Astrocyte of the spinal cord (primary cell): ENCODE measurements at regions not wholly inside any gene's neighbourhood (a gene's known extent, or its start where the extent isn't known, plus 50 kb on each side); places are given as distances from the start of the nearest gene placed in this dataset.
A peak's percentile ranks its signal among the peaks of the same experiment; 100 is the strongest.

ENCODE experiments used
- DNase-seq: peaks from one replicate; pipeline ENCODE4 v3.0.0; 2011; ENCODE audit warnings: low read depth, low spot score
- H3K4me3 ChIP-seq: 2 replicates; pipeline ENCODE4 v1.5.1; 2011; ENCODE audit warnings: low read depth, mild to moderate bottlenecking, low read length, moderate library complexity
- in situ Hi-C: cut with HindIII; loops from 2 replicates; pipeline ENCODE4 v1.10.0; 2017; ENCODE audit warnings: low sequenced_read_pairs
- TF ChIP-seq, protein P1 (sequence below): IDR thresholded peaks from 2 replicates; pipeline ENCODE4 v1.5.1; 2012; ENCODE audit warnings: low read depth, mild to moderate bottlenecking, low read length, inconsistent platforms

DNA sequence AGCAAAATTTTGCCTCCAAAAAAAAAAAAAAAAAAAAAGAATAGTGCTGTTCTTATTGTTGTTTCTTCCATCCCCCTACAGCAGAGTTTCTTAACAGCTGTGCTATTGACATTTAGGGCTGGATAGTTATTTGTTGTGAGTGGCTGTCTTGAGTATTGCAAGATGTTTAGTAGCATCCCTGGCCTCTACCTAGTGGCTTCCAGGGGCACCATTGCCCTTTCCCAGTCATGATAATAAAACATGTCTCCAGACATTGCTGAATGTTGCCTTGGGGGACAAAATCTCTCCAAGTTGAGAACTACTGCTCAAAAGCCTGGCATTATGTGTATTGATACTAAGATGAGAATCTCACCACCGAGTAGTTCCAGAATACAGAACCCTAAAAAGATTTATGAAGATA is 108.7 kb downstream of the PALM2AKAP2 start:
- no peak for DNase-seq
- in situ Hi-C loops, result no loop called here
- H3K4me3 ChIP-seq, result no peak overlapping the region
- TF ChIP-seq, protein P1, sequence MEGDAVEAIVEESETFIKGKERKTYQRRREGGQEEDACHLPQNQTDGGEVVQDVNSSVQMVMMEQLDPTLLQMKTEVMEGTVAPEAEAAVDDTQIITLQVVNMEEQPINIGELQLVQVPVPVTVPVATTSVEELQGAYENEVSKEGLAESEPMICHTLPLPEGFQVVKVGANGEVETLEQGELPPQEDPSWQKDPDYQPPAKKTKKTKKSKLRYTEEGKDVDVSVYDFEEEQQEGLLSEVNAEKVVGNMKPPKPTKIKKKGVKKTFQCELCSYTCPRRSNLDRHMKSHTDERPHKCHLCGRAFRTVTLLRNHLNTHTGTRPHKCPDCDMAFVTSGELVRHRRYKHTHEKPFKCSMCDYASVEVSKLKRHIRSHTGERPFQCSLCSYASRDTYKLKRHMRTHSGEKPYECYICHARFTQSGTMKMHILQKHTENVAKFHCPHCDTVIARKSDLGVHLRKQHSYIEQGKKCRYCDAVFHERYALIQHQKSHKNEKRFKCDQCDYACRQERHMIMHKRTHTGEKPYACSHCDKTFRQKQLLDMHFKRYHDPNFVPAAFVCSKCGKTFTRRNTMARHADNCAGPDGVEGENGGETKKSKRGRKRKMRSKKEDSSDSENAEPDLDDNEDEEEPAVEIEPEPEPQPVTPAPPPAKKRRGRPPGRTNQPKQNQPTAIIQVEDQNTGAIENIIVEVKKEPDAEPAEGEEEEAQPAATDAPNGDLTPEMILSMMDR, result no peak

DNA sequence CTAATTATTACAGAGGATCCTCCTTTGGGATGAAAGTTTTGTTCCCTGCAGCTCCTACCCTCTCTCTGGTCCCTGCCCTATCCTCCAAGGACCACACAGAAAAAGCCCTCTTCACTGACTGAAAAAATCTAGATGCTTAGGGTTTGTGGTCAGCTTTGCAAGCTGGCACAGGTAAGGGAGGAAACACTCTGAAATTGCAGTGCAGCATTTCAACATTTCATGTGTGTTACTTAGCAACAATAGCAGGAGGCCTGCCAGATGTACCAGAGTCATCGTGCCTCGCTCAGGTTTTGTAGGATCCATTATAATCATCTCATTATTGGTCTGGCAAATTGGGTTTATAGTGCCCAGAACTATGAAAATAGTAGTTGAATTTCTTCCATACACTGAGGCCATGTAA is 109.5 kb downstream of the PALM2AKAP2 start:
- TF ChIP-seq, protein P1, result no peak
- DNase-seq, result no peak
- in situ Hi-C loops, result no loop called here
- no peak overlapping the region for H3K4me3 ChIP-seq

DNA sequence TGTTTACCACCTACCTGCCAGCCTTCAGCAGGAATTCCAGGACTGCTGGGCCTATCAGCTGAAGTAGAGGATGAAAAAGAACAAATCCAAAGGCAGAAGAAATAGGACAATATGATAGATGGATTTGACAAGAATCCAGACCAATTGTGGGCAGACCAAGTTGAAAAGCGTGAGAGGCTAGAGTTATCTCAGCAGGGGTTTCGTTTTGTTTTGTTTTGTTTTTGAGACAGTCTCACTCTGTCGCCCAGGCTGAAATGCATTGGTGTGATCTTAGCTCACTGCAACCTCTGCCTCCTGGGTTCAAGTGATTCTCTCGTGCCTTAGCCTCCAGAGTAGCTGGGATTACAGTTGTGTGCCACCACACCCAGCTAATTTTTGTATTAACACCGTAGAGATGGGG is 113.2 kb downstream of the PALM2AKAP2 start:
- in situ Hi-C loops, result no loop called here
- TF ChIP-seq, protein P1, result no peak
- H3K4me3 ChIP-seq, result no peak overlapping the region
- peak; percentile 62 for DNase-seq

DNA sequence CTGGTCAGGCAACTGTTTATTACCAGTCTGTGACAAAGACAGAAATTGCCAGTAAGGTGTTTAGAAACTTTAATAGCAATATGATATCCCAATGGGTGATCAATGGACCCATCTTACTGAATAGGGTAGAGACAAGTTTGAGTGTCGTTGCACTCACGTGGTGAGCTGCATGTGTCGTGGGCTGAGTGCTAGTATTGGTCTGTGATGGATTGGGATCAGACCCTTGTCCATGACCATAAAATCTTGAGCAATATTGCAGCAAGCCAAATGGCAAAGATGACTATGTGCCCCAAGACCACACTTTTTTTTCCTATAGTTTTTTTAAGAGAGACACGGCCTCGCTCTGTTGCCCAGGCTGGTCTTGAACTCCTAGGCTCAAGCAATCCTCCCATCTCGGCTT is 114.5 kb downstream of the PALM2AKAP2 start:
- H3K4me3 ChIP-seq, result no peak overlapping the region

DNA sequence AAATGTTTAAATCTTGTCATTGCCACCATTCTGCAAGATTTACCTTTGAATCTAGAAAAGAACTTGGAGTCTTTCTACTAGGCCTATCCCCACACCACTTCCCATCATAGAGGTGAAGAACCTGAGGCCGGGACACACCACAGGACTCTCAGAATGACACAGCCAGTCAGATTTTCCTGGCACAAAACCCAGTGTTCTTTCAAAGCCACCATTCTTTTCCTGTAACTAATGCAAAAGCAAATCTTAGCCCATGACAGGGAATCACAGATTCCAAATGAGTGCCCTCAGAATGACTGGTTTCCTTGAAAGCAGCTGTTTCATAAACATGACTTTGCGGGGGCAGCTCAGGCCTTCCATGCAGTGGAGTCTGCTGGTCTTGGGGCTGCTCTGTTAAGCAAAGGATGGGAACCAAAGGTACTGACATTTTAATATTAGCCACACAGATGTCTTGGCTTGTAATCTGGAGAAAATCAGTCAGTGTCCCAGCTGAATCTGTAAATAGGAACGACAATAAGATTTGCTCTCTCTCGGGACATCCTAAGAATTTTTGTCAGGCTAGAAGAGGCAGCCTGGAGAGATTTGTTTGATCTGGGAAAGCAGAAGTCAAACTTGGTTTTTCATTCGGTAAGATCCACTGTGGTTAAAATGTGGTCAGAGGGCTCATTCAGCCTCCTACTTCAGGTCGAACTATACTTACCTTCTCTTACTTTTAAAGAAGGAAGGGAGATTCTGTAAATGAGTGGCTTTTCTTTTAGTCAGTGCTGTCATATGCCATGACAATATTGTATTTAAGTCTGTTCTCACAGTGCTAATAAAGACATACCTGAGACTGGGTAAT is 115.1 kb downstream of the PALM2AKAP2 start:
- TF ChIP-seq, protein P1, result no peak
- peak; percentile 81 for DNase-seq
- in situ Hi-C loops, result no loop called here
- H3K4me3 ChIP-seq, result no peak overlapping the region

More for the DNA sequence above, 114.5 kb downstream of the PALM2AKAP2 start:
- TF ChIP-seq, protein P1, result no peak
- DNase-seq, result no peak
- in situ Hi-C loops, result no loop called here

DNA sequence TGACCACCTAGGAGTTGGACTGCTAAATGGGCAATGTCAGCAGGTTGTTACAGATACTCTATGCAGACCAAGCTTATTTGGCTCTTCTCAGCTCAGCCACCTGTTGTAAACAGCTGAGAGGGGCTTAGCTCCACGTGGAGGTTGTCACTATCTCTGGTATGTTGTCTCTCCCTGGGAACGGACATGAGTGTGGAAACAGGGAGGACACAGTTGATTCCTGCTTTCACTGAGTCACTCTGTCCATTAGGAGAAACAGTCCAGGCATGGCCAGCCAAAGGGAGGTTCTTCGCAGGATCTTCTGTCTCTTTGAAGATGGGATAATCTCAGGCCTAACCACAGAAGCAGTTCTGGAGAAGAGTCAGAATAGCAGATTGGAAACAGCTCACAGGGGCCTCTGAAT is 121.2 kb downstream of the PALM2AKAP2 start:
- TF ChIP-seq, protein P1, result no peak
- in situ Hi-C loops, result no loop called here
- H3K4me3 ChIP-seq, result no peak overlapping the region
- DNase-seq, result no peak
